Astrocyte of the spinal cord (primary cell): ENCODE measurements at regions not wholly inside any gene's neighbourhood (a gene's known extent, or its start where the extent isn't known, plus 50 kb on each side); places are given as distances from the start of the nearest gene placed in this dataset.
A peak's percentile ranks its signal among the peaks of the same experiment; 100 is the strongest.

Source experiments
- DNase-seq: peaks from one replicate; pipeline ENCODE4 v3.0.0; 2011; ENCODE audit warnings: low read depth, low spot score
- H3K4me3 ChIP-seq: 2 replicates; pipeline ENCODE4 v1.5.1; 2011; ENCODE audit warnings: low read depth, mild to moderate bottlenecking, low read length, moderate library complexity
- in situ Hi-C: cut with HindIII; loops from 2 replicates; pipeline ENCODE4 v1.10.0; 2017; ENCODE audit warnings: low sequenced_read_pairs
- TF ChIP-seq, protein P1 (sequence below): IDR thresholded peaks from 2 replicates; pipeline ENCODE4 v1.5.1; 2012; ENCODE audit warnings: low read depth, mild to moderate bottlenecking, low read length, inconsistent platforms

DNA sequence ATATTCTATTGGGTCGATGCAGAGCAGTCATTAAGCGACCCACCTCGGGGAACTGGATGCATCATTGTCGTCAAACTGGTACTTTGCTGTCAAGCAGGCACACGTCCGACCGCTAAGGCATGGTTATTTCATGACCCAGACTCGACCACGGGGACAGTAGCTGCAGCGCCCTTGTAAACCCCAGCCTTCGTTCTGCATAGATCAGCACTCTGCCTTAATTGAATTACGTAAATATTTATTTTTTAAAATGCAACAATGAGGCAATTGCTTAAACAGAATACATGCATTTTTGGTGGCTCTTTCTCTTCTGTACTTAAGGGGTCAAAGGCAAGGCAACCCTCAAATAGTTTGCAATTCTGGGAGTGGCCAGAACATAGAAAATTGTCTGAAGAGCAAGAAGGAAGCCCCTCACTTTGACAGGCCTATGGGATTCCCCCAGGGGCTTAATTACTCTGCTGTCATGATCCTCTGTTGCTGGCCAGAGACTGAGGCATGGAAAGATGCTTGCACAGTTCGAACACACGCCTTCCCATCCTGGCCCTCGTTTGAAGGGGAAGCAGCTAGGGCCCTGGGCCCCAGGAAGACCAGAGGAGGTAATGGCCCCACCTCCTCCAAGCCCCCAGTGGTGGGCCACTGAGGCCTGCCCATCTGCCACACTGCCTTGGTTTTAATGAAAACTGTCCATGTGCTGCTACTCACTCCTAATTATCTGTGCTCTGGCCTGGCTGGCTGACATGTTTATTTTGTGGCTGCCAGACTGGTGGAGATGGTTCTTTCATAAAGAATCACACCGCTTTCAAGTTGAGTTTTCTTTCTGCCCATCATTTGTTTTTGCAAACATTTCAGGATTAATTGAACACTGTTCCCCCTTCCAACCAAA, 169.7 kb upstream of the MAST4 start:
- DNase-seq, result no peak
- no peak overlapping the region for H3K4me3 ChIP-seq
- in situ Hi-C loops, result no loop called here
- TF ChIP-seq, protein P1, sequence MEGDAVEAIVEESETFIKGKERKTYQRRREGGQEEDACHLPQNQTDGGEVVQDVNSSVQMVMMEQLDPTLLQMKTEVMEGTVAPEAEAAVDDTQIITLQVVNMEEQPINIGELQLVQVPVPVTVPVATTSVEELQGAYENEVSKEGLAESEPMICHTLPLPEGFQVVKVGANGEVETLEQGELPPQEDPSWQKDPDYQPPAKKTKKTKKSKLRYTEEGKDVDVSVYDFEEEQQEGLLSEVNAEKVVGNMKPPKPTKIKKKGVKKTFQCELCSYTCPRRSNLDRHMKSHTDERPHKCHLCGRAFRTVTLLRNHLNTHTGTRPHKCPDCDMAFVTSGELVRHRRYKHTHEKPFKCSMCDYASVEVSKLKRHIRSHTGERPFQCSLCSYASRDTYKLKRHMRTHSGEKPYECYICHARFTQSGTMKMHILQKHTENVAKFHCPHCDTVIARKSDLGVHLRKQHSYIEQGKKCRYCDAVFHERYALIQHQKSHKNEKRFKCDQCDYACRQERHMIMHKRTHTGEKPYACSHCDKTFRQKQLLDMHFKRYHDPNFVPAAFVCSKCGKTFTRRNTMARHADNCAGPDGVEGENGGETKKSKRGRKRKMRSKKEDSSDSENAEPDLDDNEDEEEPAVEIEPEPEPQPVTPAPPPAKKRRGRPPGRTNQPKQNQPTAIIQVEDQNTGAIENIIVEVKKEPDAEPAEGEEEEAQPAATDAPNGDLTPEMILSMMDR, result no peak

DNA sequence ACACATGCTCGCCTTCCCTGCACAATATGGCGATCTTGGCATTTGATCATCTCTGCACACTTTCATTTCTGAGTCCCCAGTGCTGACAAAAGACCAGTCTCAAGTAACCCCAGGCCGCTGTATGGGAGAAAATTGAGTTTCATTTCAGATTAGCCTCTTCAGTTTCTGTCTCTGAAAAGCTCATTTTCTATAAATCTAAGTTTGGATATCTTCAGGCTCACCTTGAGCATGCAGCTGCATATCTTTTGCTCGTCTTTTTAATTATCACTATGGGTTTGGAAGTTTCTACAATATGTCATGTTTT, 169.1 kb upstream of the MAST4 start:
- TF ChIP-seq, protein P1, result no peak
- DNase-seq, result no peak
- no peak overlapping the region for H3K4me3 ChIP-seq
- in situ Hi-C loops, result no loop called here

DNA sequence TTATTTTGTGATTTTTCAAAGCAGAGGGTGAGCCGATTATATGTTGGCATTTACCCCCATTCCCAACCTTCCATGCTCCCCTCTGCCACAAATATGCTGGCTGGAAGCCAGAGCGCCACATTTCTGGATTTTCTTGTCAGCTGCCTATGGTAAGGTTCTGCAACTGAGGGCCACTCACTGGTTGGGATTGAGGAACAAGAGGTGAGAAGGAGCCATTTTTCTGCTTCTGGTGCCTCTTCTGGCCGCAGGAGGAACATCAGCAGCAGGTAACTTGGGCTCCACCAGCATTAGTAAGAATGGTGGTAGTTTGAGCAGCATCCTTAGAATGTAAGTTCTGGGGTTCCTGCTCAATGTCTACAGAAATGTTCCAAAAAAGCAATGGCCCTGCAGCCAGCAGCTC, 159.5 kb upstream of the MAST4 start:
- H3K4me3 ChIP-seq, result no peak overlapping the region
- TF ChIP-seq, protein P1, result peak; percentile 24
- no peak for DNase-seq
- in situ Hi-C loops, result no loop called here

DNA sequence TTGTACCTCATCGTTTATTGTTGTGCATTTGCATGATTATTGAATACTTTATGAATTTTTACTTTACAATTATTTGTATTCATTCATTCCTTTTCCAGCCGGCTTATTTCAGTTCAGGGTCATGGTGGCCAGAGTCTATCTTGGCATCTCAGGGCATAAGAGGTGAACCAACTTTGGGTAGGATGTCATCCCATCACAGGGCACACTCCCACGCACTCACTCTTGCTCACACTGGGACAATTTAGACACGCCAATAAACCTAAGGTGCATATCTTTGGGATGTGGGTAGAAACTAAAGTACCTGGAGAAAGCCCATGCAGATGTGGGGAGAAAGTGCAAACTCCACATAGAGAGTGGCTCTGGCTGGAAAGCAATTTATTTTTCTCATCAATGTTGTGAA, 158.1 kb upstream of the MAST4 start:
- no peak for DNase-seq
- no peak overlapping the region for H3K4me3 ChIP-seq
- in situ Hi-C loops, result no loop called here
- TF ChIP-seq, protein P1, result no peak

DNA sequence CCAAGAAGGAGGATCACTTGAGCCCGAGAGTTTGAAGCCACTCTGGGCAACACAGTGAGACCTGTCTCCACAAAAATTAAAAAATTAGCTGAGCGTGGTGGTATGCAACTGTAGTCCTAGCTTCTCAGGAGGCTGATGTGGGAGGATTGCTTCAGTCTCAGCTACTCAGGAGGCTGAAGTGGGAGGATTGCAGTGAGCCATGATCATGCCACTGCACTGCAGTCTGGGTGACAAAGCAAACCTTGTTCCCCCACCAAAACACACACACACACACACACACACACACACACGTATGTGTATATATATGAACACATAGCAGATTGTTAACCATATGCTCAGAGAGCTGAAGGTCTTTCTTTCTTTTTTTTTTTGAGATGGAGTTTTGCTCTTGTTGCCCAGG, 157.5 kb upstream of the MAST4 start:
- TF ChIP-seq, protein P1, result no peak
- DNase-seq, result no peak
- no peak overlapping the region for H3K4me3 ChIP-seq
- in situ Hi-C loops, result no loop called here

DNA sequence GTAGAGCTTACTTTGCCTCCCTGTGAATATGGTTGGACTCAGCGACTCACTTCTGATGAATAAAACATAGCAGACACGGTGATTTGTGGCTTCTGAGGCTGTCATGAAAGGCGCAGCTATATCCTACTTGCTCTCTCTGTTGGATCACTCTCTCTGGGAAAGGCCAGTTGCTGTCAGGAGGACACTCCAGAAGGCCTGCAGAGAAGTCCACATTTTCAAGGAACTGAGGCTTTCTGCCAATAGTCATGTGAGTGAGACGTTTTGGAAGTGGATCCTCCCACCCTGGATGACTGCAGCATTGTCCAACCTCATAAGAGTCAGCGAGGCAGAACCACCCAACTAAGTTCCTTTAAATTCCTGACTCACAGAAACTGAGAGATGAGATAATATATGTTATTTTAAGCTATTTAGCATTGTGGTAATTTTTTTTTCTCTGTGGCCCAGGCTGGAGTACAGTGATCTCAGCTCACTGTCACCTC, 156.0 kb upstream of the MAST4 start:
- DNase-seq, result peak; percentile 23
- H3K4me3 ChIP-seq, result no peak overlapping the region
- in situ Hi-C loops, result no loop called here
- TF ChIP-seq, protein P1, result no peak
